ENCODE measurements at regions not wholly inside any gene's neighbourhood (a gene's known extent, or its start where the extent isn't known, plus 50 kb on each side); places are given as distances from the start of the nearest gene placed in this dataset.

GRCh38 chr4:124334119-124334518 lies 378.4 kb downstream of the ANKRD50 start:
- DNase-seq = peak; percentile 57
- Histone ChIP-seq H3K4me3 (ENCODE audit: low read length) (no peak overlapping the region), H3K9me2 (replicated peaks; ENCODE audit: insufficient read depth, low read length) (no peaks in the 10 kb centered on the region)

GRCh38 chr4:124337874-124338273 lies 374.7 kb downstream of the ANKRD50 start:
- H3K27me3 ChIP-seq (replicated peaks; ENCODE audit: insufficient read depth, low read length) = no peaks in the 10 kb centered on the region
- no peaks in the 10 kb centered on the region for H3K9me3 ChIP-seq (replicated peaks; ENCODE audit: insufficient read depth, low read length)
- no peaks in the 10 kb centered on the region for H3F3A ChIP-seq (ENCODE audit: insufficient read depth, low read length)
- H3K4me2 ChIP-seq (ENCODE audit: low read depth, low read length) = no peak overlapping the region
- H3K4me1 ChIP-seq (ENCODE audit: low read length) = no peaks in the 10 kb centered on the region
- TF ChIP-seq EZH2 (optimal IDR thresholded peaks at IDR 0.05; ENCODE audit: low read depth, low read length) (no peak), EZH2phosphoT487 (IDR thresholded peaks at IDR 0.05; ENCODE audit: low read length) (no peak), CTCF (IDR thresholded peaks at IDR 0.05; ENCODE audit: low read length) (no peak)
- H4K20me1 ChIP-seq (ENCODE audit: insufficient read depth, low read length) = no peaks in the 10 kb centered on the region
- H3K79me2 ChIP-seq (ENCODE audit: low read length) = no peaks in the 10 kb centered on the region
- no peak overlapping the region for H3K9ac ChIP-seq (ENCODE audit: low read length)
- H2AFZ ChIP-seq (ENCODE audit: low read length) = no peak overlapping the region
- H3K9me2 ChIP-seq (replicated peaks; ENCODE audit: insufficient read depth, low read length) = no peaks in the 10 kb centered on the region
- H3K36me3 ChIP-seq (replicated peaks; ENCODE audit: insufficient read depth, low read length) = no peaks in the 10 kb centered on the region
- H3K4me3 ChIP-seq (ENCODE audit: low read length) = no peak overlapping the region
- no peak overlapping the region for H3K27ac ChIP-seq (ENCODE audit: low read length)
- DNase-seq = no peak

More at GRCh38 chr4:124334119-124334518, 378.4 kb downstream of the ANKRD50 start:
- Histone ChIP-seq H3K36me3 (replicated peaks; ENCODE audit: insufficient read depth, low read length) (no peaks in the 10 kb centered on the region), H2AFZ (ENCODE audit: low read length) (no peak overlapping the region), H3K9ac (ENCODE audit: low read length) (no peak overlapping the region), H3K9me3 (replicated peaks; ENCODE audit: insufficient read depth, low read length) (no peaks in the 10 kb centered on the region), H3K4me1 (ENCODE audit: low read length) (no peaks in the 10 kb centered on the region), H3K79me2 (ENCODE audit: low read length) (no peaks in the 10 kb centered on the region), H3K4me2 (ENCODE audit: low read depth, low read length) (no peak overlapping the region), H3K27me3 (replicated peaks; ENCODE audit: insufficient read depth, low read length) (no peaks in the 10 kb centered on the region), H3K27ac (ENCODE audit: low read length) (no peak overlapping the region), H4K20me1 (ENCODE audit: insufficient read depth, low read length) (no peaks in the 10 kb centered on the region), H3F3A (ENCODE audit: insufficient read depth, low read length) (no peaks in the 10 kb centered on the region)
- TF ChIP-seq CTCF (IDR thresholded peaks at IDR 0.05; ENCODE audit: low read length) = peak; percentile 40
- TF ChIP-seq EZH2phosphoT487 (IDR thresholded peaks at IDR 0.05; ENCODE audit: low read length) = no peak

- H3K4me3 ChIP-seq (ENCODE audit: low read length) = no peak overlapping the region
- no peaks in the 10 kb centered on the region for H3F3A ChIP-seq (ENCODE audit: insufficient read depth, low read length)
- H3K36me3 ChIP-seq (replicated peaks; ENCODE audit: insufficient read depth, low read length) = no peaks in the 10 kb centered on the region
- H3K4me1 ChIP-seq (ENCODE audit: low read length) = no peaks in the 10 kb centered on the region
- H3K4me2 ChIP-seq (ENCODE audit: low read depth, low read length) = no peak overlapping the region
- no peaks in the 10 kb centered on the region for H3K79me2 ChIP-seq (ENCODE audit: low read length)
- H3K27me3 ChIP-seq (replicated peaks; ENCODE audit: insufficient read depth, low read length) = no peaks in the 10 kb centered on the region
- no peaks in the 10 kb centered on the region for H3K9me3 ChIP-seq (replicated peaks; ENCODE audit: insufficient read depth, low read length)
- H3K9me2 ChIP-seq (replicated peaks; ENCODE audit: insufficient read depth, low read length) = no peaks in the 10 kb centered on the region
- DNase-seq = no peak
- H3K9ac ChIP-seq (ENCODE audit: low read length) = no peak overlapping the region
- H2AFZ ChIP-seq (ENCODE audit: low read length) = no peak overlapping the region
- H3K27ac ChIP-seq (ENCODE audit: low read length) = no peak overlapping the region
- H4K20me1 ChIP-seq (ENCODE audit: insufficient read depth, low read length) = no peaks in the 10 kb centered on the region
- no peak for TF ChIP-seq EZH2phosphoT487 (IDR thresholded peaks at IDR 0.05; ENCODE audit: low read length)
- no peak for TF ChIP-seq EZH2 (optimal IDR thresholded peaks at IDR 0.05; ENCODE audit: low read depth, low read length)
- TF ChIP-seq CTCF (IDR thresholded peaks at IDR 0.05; ENCODE audit: low read length) = no peak
Observed at GRCh38 chr4:124343661-124344171, 368.8 kb downstream of the ANKRD50 start.

Measured in MM.1S (cell line).